ENCODE measurements at regions not wholly inside any gene's neighbourhood (a gene's known extent, or its start where the extent isn't known, plus 50 kb on each side); places are given as distances from the start of the nearest gene placed in this dataset.

GRCh38 chr2:100757621-100758394 is 62.1 kb upstream of the NPAS2 start:
- Histone ChIP-seq H3K27me3 (ENCODE audit: control insufficient read depth, insufficient read depth, low read length) (no peaks in the 10 kb centered on the region), H3K36me3 (ENCODE audit: control insufficient read depth, insufficient read depth, low read length) (no peaks in the 10 kb centered on the region), H3K4me3 (ENCODE audit: low read depth, low read length) (no peak overlapping the region)
- no peak for TF ChIP-seq CTCF (IDR thresholded peaks at IDR 0.05; ENCODE audit: insufficient read depth, low read length, poor library complexity, severe bottlenecking)
- no peak for DNase-seq (ENCODE audit: low read depth)

- Histone ChIP-seq H3K27me3 (ENCODE audit: control insufficient read depth, insufficient read depth, low read length) (no peaks in the 10 kb centered on the region), H3K4me3 (ENCODE audit: low read depth, low read length) (no peak overlapping the region), H3K36me3 (ENCODE audit: control insufficient read depth, insufficient read depth, low read length) (no peaks in the 10 kb centered on the region)
- DNase-seq (ENCODE audit: low read depth), result no peak
- TF ChIP-seq CTCF (IDR thresholded peaks at IDR 0.05; ENCODE audit: insufficient read depth, low read length, poor library complexity, severe bottlenecking), result no peak
Measured at GRCh38 chr2:100759901-100760300, 60.0 kb upstream of the NPAS2 start.

GRCh38 chr2:100761365-100761764 is 58.6 kb upstream of the NPAS2 start:
- DNase-seq (ENCODE audit: low read depth), result no peak
- no peak for TF ChIP-seq CTCF (IDR thresholded peaks at IDR 0.05; ENCODE audit: insufficient read depth, low read length, poor library complexity, severe bottlenecking)
- H3K4me3 ChIP-seq (ENCODE audit: low read depth, low read length), result no peak overlapping the region
- no peaks in the 10 kb centered on the region for H3K27me3 ChIP-seq (ENCODE audit: control insufficient read depth, insufficient read depth, low read length)
- H3K36me3 ChIP-seq (ENCODE audit: control insufficient read depth, insufficient read depth, low read length), result no peaks in the 10 kb centered on the region

- Histone ChIP-seq H3K4me3 (ENCODE audit: low read depth, low read length) (no peak overlapping the region), H3K36me3 (ENCODE audit: control insufficient read depth, insufficient read depth, low read length) (no peaks in the 10 kb centered on the region), H3K27me3 (ENCODE audit: control insufficient read depth, insufficient read depth, low read length) (no peaks in the 10 kb centered on the region)
- DNase-seq (ENCODE audit: low read depth), result no peak
- TF ChIP-seq CTCF (IDR thresholded peaks at IDR 0.05; ENCODE audit: insufficient read depth, low read length, poor library complexity, severe bottlenecking), result no peak
Measured at GRCh38 chr2:100764430-100764829, 55.5 kb upstream of the NPAS2 start.

- Histone ChIP-seq H3K36me3 (ENCODE audit: control insufficient read depth, insufficient read depth, low read length) (no peaks in the 10 kb centered on the region), H3K27me3 (ENCODE audit: control insufficient read depth, insufficient read depth, low read length) (no peaks in the 10 kb centered on the region), H3K4me3 (ENCODE audit: low read depth, low read length) (no peak overlapping the region)
- no peak for DNase-seq (ENCODE audit: low read depth)
- TF ChIP-seq CTCF (IDR thresholded peaks at IDR 0.05; ENCODE audit: insufficient read depth, low read length, poor library complexity, severe bottlenecking), result no peak
Measured at GRCh38 chr2:100765481-100765880, 54.5 kb upstream of the NPAS2 start.

- DNase-seq (ENCODE audit: low read depth), result no peak
- TF ChIP-seq CTCF (IDR thresholded peaks at IDR 0.05; ENCODE audit: insufficient read depth, low read length, poor library complexity, severe bottlenecking), result no peak
- Histone ChIP-seq H3K27me3 (ENCODE audit: control insufficient read depth, insufficient read depth, low read length) (no peaks in the 10 kb centered on the region), H3K4me3 (ENCODE audit: low read depth, low read length) (no peak overlapping the region), H3K36me3 (ENCODE audit: control insufficient read depth, insufficient read depth, low read length) (no peaks in the 10 kb centered on the region)
Measured at GRCh38 chr2:100766256-100766655, 53.7 kb upstream of the NPAS2 start.
